Astrocyte of the cerebellum (primary cell): ENCODE measurements at regions not wholly inside any gene's neighbourhood (a gene's known extent, or its start where the extent isn't known, plus 50 kb on each side); places are given as distances from the start of the nearest gene placed in this dataset.
"Not testable (repeated sequence)": the region's sequence is repeated elsewhere in the genome, so short reads cannot be mapped to it uniquely, and the experiment has no call there.

Source experiments
- DNase-seq: peaks from one replicate; pipeline ENCODE4 v3.0.0-alpha.2; 2011; ENCODE audit warnings: low read depth
- H3K4me3 ChIP-seq: 2 replicates; pipeline ENCODE4 v1.5.1; 2011; ENCODE audit warnings: mild to moderate bottlenecking, low read depth, low read length, moderate library complexity
- in situ Hi-C: cut with HindIII; loops from 2 replicates; pipeline ENCODE4 v1.10.0; 2017; ENCODE audit warnings: low sequenced_read_pairs
- TF ChIP-seq, protein P1 (sequence below): IDR thresholded peaks from 2 replicates; pipeline ENCODE4 v1.5.1; 2012; ENCODE audit warnings: low read length, low read depth, moderate library complexity, mild to moderate bottlenecking; ENCODE audit errors: missing control alignments

- no peak for DNase-seq
- no peak overlapping the region for H3K4me3 ChIP-seq
- in situ Hi-C loops = no loop called here
- TF ChIP-seq, protein P1, sequence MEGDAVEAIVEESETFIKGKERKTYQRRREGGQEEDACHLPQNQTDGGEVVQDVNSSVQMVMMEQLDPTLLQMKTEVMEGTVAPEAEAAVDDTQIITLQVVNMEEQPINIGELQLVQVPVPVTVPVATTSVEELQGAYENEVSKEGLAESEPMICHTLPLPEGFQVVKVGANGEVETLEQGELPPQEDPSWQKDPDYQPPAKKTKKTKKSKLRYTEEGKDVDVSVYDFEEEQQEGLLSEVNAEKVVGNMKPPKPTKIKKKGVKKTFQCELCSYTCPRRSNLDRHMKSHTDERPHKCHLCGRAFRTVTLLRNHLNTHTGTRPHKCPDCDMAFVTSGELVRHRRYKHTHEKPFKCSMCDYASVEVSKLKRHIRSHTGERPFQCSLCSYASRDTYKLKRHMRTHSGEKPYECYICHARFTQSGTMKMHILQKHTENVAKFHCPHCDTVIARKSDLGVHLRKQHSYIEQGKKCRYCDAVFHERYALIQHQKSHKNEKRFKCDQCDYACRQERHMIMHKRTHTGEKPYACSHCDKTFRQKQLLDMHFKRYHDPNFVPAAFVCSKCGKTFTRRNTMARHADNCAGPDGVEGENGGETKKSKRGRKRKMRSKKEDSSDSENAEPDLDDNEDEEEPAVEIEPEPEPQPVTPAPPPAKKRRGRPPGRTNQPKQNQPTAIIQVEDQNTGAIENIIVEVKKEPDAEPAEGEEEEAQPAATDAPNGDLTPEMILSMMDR = no peak
Observed at GRCh38 chr2:225748609-225749008, 349.1 kb downstream of the NYAP2 start.

DNA sequence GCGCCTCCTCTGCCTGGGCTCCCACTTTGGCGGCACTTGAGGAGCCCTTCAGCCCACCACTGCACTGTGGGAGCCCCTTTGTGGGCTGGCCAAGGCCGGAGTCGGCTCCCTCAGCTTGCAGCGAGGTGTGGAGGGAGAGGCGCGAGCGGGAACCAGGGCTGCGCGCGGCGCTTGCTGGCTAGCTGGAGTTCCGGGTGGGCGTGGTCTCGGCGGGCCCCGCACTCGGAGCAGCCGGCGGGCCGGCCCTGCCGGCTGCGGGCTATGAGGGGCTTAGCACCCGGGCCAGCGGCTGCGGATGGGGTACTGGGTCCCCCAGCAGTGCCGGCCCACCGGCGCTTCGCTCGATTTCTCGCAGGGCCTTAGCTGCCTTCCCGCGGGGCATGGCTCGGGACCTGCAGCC, 344.5 kb downstream of the NYAP2 start:
- DNase-seq, H3K4me3 ChIP-seq, in situ Hi-C loops: not testable (repeated sequence)

DNA sequence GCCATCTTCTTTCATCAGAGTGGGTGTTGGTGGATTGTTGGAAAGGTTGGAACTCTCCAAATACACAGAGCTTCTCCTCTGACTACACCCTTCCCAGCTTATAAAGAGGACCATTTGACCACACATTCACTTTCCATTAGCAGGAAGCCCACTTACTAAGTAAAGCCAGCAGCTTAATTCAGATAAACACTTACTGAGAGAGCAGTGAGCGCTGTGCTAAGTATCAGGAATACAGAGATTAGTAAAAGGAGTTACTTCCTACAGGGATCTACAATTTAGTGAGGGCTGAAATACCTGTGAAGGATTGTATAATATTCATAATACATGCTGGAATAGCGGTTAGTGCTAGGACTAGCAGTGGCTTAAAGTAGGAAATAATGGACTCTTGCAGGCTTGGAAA, 343.0 kb downstream of the NYAP2 start:
- no peak for DNase-seq
- in situ Hi-C loops = no loop called here
- H3K4me3 ChIP-seq = no peak overlapping the region
- TF ChIP-seq, protein P1 = no peak

DNA sequence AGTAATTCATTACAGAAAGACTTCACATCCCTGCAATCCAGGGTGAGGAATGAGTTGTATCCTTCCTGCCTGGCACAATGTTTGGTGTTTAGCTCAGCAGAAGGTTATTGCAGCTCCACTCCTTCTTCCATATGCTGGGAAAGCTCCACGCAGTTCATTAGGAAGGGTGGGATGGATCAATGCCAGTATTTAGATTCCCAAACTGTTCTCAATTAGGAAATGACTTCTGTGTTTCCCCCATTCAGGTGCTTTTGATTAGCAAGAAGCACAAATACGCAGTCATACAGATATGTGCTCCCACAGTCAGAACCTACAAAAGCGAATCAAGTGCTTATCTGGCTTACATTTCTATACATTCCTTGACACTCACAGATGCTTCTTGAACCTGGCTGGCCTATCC, 340.6 kb downstream of the NYAP2 start:
- H3K4me3 ChIP-seq = no peak overlapping the region
- in situ Hi-C loops = no loop called here
- no peak for DNase-seq
- TF ChIP-seq, protein P1 = no peak

DNA sequence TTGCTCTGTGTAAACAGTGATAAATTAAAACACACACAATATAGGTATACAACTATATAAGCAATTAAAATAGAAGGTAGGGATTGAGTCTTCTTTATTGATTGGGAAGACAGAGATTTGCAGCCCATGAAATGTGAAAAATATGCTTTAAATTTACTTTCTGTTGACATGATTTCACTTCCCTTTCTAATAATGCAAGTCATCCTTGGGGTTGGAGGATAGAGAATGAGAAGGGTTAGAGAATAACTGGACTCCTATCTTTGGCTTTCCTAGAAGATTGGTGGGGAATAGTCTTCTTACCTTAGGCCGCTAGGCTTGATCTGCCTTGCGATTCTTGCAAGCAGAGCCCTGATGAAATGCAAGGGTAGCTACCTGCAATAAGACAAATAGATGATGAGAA, 339.8 kb downstream of the NYAP2 start:
- in situ Hi-C loops = no loop called here
- no peak overlapping the region for H3K4me3 ChIP-seq
- DNase-seq = no peak
- TF ChIP-seq, protein P1 = no peak

DNA sequence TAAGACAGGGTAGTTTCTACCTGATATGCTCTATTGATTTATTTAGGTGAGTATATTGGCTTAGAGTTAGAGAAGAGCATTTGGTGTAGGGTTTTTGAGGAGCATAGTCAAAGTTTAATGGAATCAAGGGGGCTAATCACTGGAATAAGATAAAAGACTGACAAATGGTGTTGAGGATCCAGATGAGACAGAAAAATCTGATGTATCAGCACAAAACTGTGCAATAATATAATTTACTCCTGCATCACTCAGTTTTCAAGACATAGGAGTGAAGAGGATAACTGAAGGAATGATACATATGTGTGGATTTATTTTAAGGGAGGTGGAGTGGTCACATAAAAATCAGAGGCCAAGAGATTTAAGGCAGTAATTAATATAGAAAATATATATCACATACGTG, 339.2 kb downstream of the NYAP2 start:
- DNase-seq = no peak
- in situ Hi-C loops = no loop called here
- TF ChIP-seq, protein P1 = no peak
- no peak overlapping the region for H3K4me3 ChIP-seq

DNA sequence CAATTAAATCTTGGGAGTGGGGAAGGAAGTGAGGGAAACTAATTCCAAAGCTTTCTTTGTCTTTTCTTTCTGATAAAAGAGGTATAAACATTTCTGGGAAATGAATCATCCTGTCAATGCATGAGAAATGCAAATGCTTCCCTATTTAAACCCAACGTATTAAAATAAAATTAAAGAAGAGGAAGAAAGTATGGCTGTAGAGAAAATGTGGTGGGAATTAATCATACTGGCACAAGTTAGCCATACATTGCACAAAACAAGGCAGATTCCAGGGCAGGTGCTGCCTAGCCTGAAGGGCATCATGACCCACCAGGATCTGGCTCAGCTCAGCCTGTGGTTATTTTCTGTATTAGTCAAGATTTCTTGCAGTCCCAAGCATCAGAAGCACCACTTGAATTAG, 338.0 kb downstream of the NYAP2 start:
- TF ChIP-seq, protein P1 = no peak
- in situ Hi-C loops = no loop called here

More for the DNA sequence above, 338.0 kb downstream of the NYAP2 start:
- H3K4me3 ChIP-seq = no peak overlapping the region
- peak; percentile 18 for DNase-seq
